ENCODE measurements at regions not wholly inside any gene's neighbourhood (a gene's known extent, or its start where the extent isn't known, plus 50 kb on each side); places are given as distances from the start of the nearest gene placed in this dataset.
A peak's percentile ranks its signal among the peaks of the same experiment; 100 is the strongest.

DNA sequence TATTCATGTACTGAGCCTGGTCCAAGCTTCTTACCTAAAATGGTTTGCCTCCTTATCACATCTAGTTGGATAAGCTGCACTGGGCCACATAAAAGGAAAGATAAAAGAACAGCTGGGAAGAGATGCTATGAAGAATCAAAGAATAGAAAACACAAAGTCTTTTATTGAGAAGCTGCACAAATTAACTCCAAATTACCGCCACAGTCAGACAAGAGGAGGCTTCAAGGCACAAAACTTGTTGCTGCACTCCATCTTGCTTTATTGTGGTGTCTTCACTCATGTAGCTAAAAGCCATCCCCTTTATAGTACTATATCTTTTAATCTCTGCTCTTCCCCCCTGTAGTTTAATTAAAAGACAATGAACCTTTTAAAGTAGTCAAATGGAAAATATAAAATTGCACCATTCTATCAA is 330.6 kb upstream of the PMFBP1 start:
- no peak for TF ChIP-seq EP300 (IDR thresholded peaks at IDR 0.05)
- no peak for TF ChIP-seq POLR2AphosphoS5 (IDR thresholded peaks at IDR 0.05)
- no peak for TF ChIP-seq POLR2A (IDR thresholded peaks at IDR 0.05; ENCODE audit: low read depth)
- no peak for TF ChIP-seq CTCF (IDR thresholded peaks at IDR 0.05)
- Histone ChIP-seq H3K27ac (replicated peaks in 1 of 4) (no peak overlapping the region), H3K4me3 (no peak overlapping the region), H3K9me3 (no peaks in the 10 kb centered on the region), H3K4me1 (no peaks in the 10 kb centered on the region), H3K36me3 (no peaks in the 10 kb centered on the region), H3K27me3 (no peaks in the 10 kb centered on the region)
- intact Hi-C loops (cut with DNase I) = no loop called here
- no peak for DNase-seq (ENCODE audit: extremely low spot score)
- WGBS = 96% methylated on average over 1 of the region's 1 CpG

- Histone ChIP-seq H3K36me3 (no peaks in the 10 kb centered on the region), H3K27me3 (no peaks in the 10 kb centered on the region), H3K27ac (replicated peaks in 1 of 4) (no peak overlapping the region), H3K4me3 (no peak overlapping the region), H3K4me1 (no peaks in the 10 kb centered on the region), H3K9me3 (no peaks in the 10 kb centered on the region)
- WGBS = 80% methylated on average over 3 of the region's 3 CpGs
- DNase-seq (ENCODE audit: extremely low spot score) = no peak
- TF ChIP-seq CTCF (IDR thresholded peaks at IDR 0.05) (peak; percentile 44 to 58 (median 45)), POLR2AphosphoS5 (IDR thresholded peaks at IDR 0.05) (no peak)
- intact Hi-C loops (cut with DNase I) = no loop called here
These were observed 330.0 kb upstream of the PMFBP1 start for GRCh38 chr16:72501739-72502593.

DNA sequence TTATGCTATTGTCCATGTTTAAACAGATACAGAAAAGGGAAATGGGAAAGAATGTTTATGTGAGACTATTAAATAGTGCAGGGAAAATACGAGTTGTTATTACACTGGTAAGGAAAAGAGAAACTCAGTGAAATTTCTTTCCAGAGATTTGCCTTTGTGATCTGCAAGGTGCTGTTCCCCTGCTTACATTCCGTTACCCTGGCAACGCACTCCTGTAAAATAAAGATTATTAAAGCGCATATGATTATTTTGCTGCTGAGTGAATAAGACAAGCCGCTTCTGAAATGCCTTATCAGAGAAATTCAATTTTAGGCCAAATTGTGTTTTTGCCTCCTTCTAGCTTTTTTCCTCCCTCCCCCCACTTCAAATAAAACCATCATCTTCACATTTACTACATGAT is 328.6 kb upstream of the PMFBP1 start:
- Histone ChIP-seq H3K9me3 (no peaks in the 10 kb centered on the region), H3K4me3 (no peak overlapping the region), H3K27ac (replicated peaks in 1 of 4) (no peak overlapping the region), H3K36me3 (no peaks in the 10 kb centered on the region), H3K27me3 (no peaks in the 10 kb centered on the region), H3K4me1 (no peaks in the 10 kb centered on the region)
- no peak for DNase-seq (ENCODE audit: extremely low spot score)
- intact Hi-C loops (cut with DNase I) = no loop called here
- WGBS = 51% methylated on average over 5 of the region's 5 CpGs
- no peak for TF ChIP-seq POLR2AphosphoS5 (IDR thresholded peaks at IDR 0.05)

DNA sequence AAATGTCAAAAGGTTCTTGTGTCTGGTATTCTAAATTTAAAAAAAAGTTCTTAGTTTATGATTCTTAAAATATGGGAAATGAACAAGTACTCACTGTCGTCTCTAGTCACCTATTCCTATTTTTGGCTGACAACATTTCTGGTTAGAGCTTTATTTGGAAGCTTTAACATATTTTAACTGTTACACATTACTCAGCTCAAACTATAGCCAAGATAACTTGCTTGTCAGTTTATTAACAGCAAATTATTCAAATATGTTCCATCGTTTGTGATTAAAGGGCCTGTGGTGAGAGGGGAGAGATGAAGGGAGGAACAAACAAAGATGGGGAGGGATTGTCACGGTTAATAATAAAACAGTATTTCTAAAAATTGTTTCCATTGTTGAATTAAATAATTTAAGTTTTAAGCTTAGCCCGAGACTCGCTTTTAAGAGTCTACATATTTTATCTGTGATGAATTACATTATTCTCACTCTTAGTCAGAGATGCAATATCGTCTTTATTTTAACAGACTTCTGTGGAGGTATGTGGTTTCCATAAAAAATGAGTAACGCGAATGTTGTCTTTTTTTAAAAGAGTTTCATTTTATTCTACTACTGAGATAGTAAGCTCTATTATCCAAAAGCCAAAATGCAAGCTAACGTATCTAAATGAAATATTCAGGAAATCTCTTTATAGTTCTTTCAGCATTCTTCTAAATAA is 321.9 kb upstream of the PMFBP1 start:
- intact Hi-C loops (cut with DNase I) = no loop called here
- Histone ChIP-seq H3K9me3 (no peaks in the 10 kb centered on the region), H3K36me3 (no peaks in the 10 kb centered on the region), H3K4me1 (peaks cover 0 to 12% (median 5%) of the 10 kb centered on the region in 4 donors), H3K27me3 (no peaks in the 10 kb centered on the region), H3K4me3 (no peak overlapping the region), H3K27ac (replicated peaks in 1 of 4) (peak overlapping the region in 1 of 4 donors; percentile 7)
- TF ChIP-seq POLR2A (IDR thresholded peaks at IDR 0.05; ENCODE audit: low read depth) (no peak), POLR2AphosphoS5 (IDR thresholded peaks at IDR 0.05) (no peak), EP300 (IDR thresholded peaks at IDR 0.05) (no peak), CTCF (IDR thresholded peaks at IDR 0.05) (no peak)
- WGBS = 33% methylated on average over 9 of the region's 9 CpGs
- no peak for DNase-seq (ENCODE audit: extremely low spot score)

DNA sequence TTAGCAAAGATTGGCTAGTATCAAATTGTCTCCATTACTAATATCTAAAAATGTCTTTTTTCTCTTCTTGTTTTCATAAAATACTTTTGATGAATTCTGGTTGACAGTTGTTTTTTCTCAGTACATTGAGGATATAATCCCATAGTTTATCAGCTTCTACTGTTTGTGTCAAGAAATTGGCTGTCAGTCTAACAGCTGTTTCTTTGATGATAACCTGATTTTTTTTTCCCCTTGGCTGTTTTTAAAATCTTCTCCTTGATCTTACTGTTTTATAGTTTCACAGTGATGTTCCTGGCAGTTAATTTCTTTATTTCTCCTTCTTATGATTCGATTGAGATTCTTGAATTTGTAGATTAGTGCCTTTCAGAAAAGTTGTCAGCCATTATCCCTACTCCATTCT is 315.3 kb upstream of the PMFBP1 start:
- Histone ChIP-seq H3K27ac (replicated peaks in 1 of 4) (no peak overlapping the region), H3K4me3 (no peak overlapping the region), H3K9me3 (no peaks in the 10 kb centered on the region), H3K36me3 (no peaks in the 10 kb centered on the region), H3K27me3 (no peaks in the 10 kb centered on the region), H3K4me1 (no peaks in the 10 kb centered on the region)
- intact Hi-C loops (cut with DNase I) = no loop called here
- 86% methylated on average over 1 of the region's 1 CpG for WGBS
- TF ChIP-seq POLR2AphosphoS5 (IDR thresholded peaks at IDR 0.05) (no peak), POLR2A (IDR thresholded peaks at IDR 0.05; ENCODE audit: low read depth) (no peak), CTCF (IDR thresholded peaks at IDR 0.05) (no peak), EP300 (IDR thresholded peaks at IDR 0.05) (no peak)
- no peak for DNase-seq (ENCODE audit: extremely low spot score)

Measured in esophagus muscularis mucosa (tissue), 4 donors.